ENCODE measurements at regions not wholly inside any gene's neighbourhood (a gene's known extent, or its start where the extent isn't known, plus 50 kb on each side); places are given as distances from the start of the nearest gene placed in this dataset.
A peak's percentile ranks its signal among the peaks of the same experiment; 100 is the strongest.

DNA sequence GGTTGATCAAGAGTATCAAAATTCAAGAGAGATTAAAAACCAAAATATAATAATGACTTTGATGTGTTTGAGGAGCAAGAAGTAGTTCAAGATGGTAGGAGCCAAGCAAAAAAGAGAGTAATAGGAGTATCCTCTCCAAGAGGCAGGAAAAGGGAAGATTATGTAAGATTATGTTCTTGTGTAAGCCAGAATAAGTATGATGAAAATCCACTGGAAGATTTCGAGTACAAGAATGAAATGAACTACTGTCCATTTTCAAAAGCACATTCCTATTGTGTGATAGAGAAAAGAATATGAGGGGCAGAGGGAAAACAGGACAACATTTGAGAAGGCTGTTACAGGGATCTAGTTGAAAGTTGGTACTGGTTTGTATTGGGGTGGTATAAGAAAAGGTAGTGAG is 659.6 kb upstream of the INTU start:
- no peak for DNase-seq (ENCODE audit: low spot score in 2 of 2)
- no peaks in the 10 kb centered on the region for H3K9me3 ChIP-seq
- H3K4me1 ChIP-seq: no peaks in the 10 kb centered on the region; the same call in 1 of the 2 replicates
- H3K36me3 ChIP-seq (replicated peaks): no peaks in the 10 kb centered on the region
- no peak overlapping the region for H3K4me3 ChIP-seq
- in situ Hi-C loops (cut with MboI; ENCODE audit: low sequenced_read_pairs): no loop called here
- no peaks in the 10 kb centered on the region for H3K27me3 ChIP-seq (ENCODE audit: low read depth)

GRCh38 chr4:126976850-126977632 is 655.7 kb upstream of the INTU start:
- Histone ChIP-seq H3K9me3 (no peaks in the 10 kb centered on the region), H3K27me3 (ENCODE audit: low read depth) (no peaks in the 10 kb centered on the region), H3K36me3 (replicated peaks) (no peaks in the 10 kb centered on the region), H3K4me3 (no peak overlapping the region), H3K4me1 (no peaks in the 10 kb centered on the region; the same call in 1 of the 2 replicates)
- in situ Hi-C loops (cut with MboI; ENCODE audit: low sequenced_read_pairs): no loop called here
- peak in 1 of 2 experiments; percentile 8 for DNase-seq (ENCODE audit: low spot score in 2 of 2)

DNA sequence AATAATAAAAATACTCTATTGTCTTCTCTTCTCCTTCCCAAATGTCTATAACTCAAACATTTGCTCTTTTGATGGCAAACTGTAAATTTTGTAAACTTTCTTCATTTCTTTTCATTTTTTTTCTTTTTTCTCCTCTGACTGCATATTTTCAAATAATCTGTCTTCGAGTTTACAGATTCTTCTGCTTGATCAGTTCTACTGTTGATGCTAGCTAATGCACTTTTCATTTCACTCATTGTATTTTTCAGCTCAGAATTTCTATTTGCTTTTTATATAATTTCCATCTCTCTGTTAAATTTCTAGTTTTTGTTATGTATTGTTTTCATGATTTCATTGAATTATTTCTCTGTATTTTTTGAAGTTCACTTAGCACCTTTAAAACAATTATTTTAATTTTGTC is 646.8 kb upstream of the INTU start:
- H3K27me3 ChIP-seq (ENCODE audit: low read depth): no peaks in the 10 kb centered on the region
- H3K9me3 ChIP-seq: no peaks in the 10 kb centered on the region
- H3K4me3 ChIP-seq: no peak overlapping the region
- H3K36me3 ChIP-seq (replicated peaks): no peaks in the 10 kb centered on the region
- no peaks in the 10 kb centered on the region for H3K4me1 ChIP-seq
- in situ Hi-C loops (cut with MboI; ENCODE audit: low sequenced_read_pairs): no loop called here
- no peak for DNase-seq (ENCODE audit: low spot score in 2 of 2)

DNA sequence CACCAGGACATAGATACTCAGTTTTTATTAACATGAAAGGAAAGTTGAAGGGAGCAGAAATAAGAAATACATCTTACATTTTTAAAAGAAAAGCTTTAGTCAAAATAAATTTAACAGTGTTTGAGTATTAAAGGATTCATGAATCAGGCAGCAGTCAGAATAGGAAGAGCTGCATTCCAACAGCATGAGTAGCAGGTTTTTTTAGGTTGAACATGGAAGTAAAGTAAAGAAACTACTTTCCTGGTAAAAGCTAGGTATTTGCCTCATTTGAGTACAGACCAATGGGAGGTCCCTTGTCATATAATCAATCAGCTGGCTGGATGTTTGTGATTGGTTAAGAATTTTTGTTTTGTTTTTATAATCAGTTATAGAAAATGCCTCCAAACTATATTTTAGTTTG is 645.9 kb upstream of the INTU start:
- in situ Hi-C loops (cut with MboI; ENCODE audit: low sequenced_read_pairs): no loop called here
- no peaks in the 10 kb centered on the region for H3K36me3 ChIP-seq (replicated peaks)
- H3K4me3 ChIP-seq: no peak overlapping the region
- DNase-seq (ENCODE audit: low spot score in 2 of 2): no peak
- H3K9me3 ChIP-seq: no peaks in the 10 kb centered on the region
- no peaks in the 10 kb centered on the region for H3K4me1 ChIP-seq
- no peaks in the 10 kb centered on the region for H3K27me3 ChIP-seq (ENCODE audit: low read depth)

- H3K9me3 ChIP-seq: no peaks in the 10 kb centered on the region
- in situ Hi-C loops (cut with MboI; ENCODE audit: low sequenced_read_pairs): no loop called here
- H3K4me3 ChIP-seq: no peak overlapping the region
- no peaks in the 10 kb centered on the region for H3K4me1 ChIP-seq
- H3K36me3 ChIP-seq (replicated peaks): no peaks in the 10 kb centered on the region
- DNase-seq (ENCODE audit: low spot score in 2 of 2): no peak
- H3K27me3 ChIP-seq (ENCODE audit: low read depth): no peaks in the 10 kb centered on the region
These were observed 640.8 kb upstream of the INTU start for GRCh38 chr4:126991965-126992364.

GRCh38 chr4:126992910-126993309 is 639.8 kb upstream of the INTU start:
- Histone ChIP-seq H3K36me3 (replicated peaks) (no peaks in the 10 kb centered on the region), H3K4me3 (no peak overlapping the region), H3K4me1 (peaks cover 1% of the 10 kb centered on the region), H3K9me3 (no peaks in the 10 kb centered on the region), H3K27me3 (ENCODE audit: low read depth) (no peaks in the 10 kb centered on the region)
- no peak for DNase-seq (ENCODE audit: low spot score in 2 of 2)
- in situ Hi-C loops (cut with MboI; ENCODE audit: low sequenced_read_pairs): no loop called here

DNA sequence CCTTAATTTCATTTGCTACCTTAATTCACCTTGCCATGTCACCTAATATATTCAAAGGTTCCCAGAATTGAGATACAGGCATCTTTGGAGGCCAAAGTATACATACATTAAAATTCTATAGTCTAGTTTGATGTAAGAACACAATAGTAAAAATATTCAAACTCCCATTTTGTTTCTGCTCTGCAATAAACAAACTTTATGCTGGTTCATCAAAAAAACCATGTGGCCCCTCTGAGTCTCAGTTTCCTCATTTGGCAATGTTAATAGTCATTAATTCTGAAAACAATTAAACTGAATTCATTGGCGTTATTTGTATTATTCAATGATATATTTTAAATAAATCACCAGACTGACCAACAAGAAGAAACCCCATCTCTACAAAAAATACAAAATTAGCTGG is 639.4 kb upstream of the INTU start:
- in situ Hi-C loops (cut with MboI; ENCODE audit: low sequenced_read_pairs): no loop called here
- Histone ChIP-seq H3K4me1 (peaks cover 5% of the 10 kb centered on the region), H3K4me3 (no peak overlapping the region), H3K36me3 (replicated peaks) (no peaks in the 10 kb centered on the region), H3K27me3 (ENCODE audit: low read depth) (no peaks in the 10 kb centered on the region), H3K9me3 (no peaks in the 10 kb centered on the region)
- no peak for DNase-seq (ENCODE audit: low spot score in 2 of 2)

GRCh38 chr4:126995235-126995634 is 637.5 kb upstream of the INTU start:
- Histone ChIP-seq H3K9me3 (no peaks in the 10 kb centered on the region), H3K4me1 (peaks cover 6% of the 10 kb centered on the region), H3K36me3 (replicated peaks) (no peaks in the 10 kb centered on the region), H3K27me3 (ENCODE audit: low read depth) (no peaks in the 10 kb centered on the region), H3K4me3 (no peak overlapping the region)
- in situ Hi-C loops (cut with MboI; ENCODE audit: low sequenced_read_pairs): no loop called here
- DNase-seq (ENCODE audit: low spot score in 2 of 2): no peak

GRCh38 chr4:127000110-127000509 is 632.6 kb upstream of the INTU start:
- in situ Hi-C loops (cut with MboI; ENCODE audit: low sequenced_read_pairs): no loop called here
- Histone ChIP-seq H3K27me3 (ENCODE audit: low read depth) (no peaks in the 10 kb centered on the region), H3K4me1 (peaks cover 6% of the 10 kb centered on the region), H3K9me3 (no peaks in the 10 kb centered on the region), H3K36me3 (replicated peaks) (no peaks in the 10 kb centered on the region), H3K4me3 (no peak overlapping the region)
- DNase-seq (ENCODE audit: low spot score in 2 of 2): no peak

GRCh38 chr4:127000846-127001245 is 631.9 kb upstream of the INTU start:
- DNase-seq (ENCODE audit: low spot score in 2 of 2): no peak
- in situ Hi-C loops (cut with MboI; ENCODE audit: low sequenced_read_pairs): no loop called here
- no peaks in the 10 kb centered on the region for H3K9me3 ChIP-seq
- H3K4me3 ChIP-seq: no peak overlapping the region
- H3K4me1 ChIP-seq: peaks cover 6% of the 10 kb centered on the region
- no peaks in the 10 kb centered on the region for H3K27me3 ChIP-seq (ENCODE audit: low read depth)
- H3K36me3 ChIP-seq (replicated peaks): no peaks in the 10 kb centered on the region

GRCh38 chr4:127001933-127002332 is 630.8 kb upstream of the INTU start:
- Histone ChIP-seq H3K27me3 (ENCODE audit: low read depth) (no peaks in the 10 kb centered on the region), H3K9me3 (no peaks in the 10 kb centered on the region), H3K4me1 (peaks cover 6% of the 10 kb centered on the region), H3K36me3 (replicated peaks) (no peaks in the 10 kb centered on the region), H3K4me3 (no peak overlapping the region)
- in situ Hi-C loops (cut with MboI; ENCODE audit: low sequenced_read_pairs): no loop called here
- DNase-seq (ENCODE audit: low spot score in 2 of 2): no peak

GRCh38 chr4:127006446-127006877 is 626.3 kb upstream of the INTU start:
- no peak for DNase-seq (ENCODE audit: low spot score in 2 of 2)
- H3K4me3 ChIP-seq: no peak overlapping the region

DNA sequence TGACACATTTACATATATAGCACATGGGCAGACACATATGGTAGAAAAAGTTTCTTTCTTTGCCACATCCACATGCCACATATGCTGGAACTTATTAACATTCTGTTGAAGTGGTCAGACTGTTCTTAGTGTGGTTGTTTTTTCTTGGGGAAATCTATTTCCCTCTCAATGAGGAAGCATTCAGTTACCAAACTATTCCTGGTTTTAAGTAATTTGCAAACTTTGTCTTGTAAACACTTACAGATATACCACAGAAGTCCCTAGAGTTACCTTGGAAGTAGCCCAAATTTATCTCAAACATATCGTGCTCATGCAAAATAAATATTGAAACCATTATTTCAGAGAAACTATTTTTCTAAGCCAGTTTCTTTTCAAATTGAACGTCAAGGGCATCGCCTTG is 625.5 kb upstream of the INTU start:
- Histone ChIP-seq H3K9me3 (no peaks in the 10 kb centered on the region), H3K36me3 (replicated peaks) (no peaks in the 10 kb centered on the region), H3K4me1 (no peaks in the 10 kb centered on the region), H3K4me3 (no peak overlapping the region), H3K27me3 (ENCODE audit: low read depth) (no peaks in the 10 kb centered on the region)
- no peak for DNase-seq (ENCODE audit: low spot score in 2 of 2)
- in situ Hi-C loops (cut with MboI; ENCODE audit: low sequenced_read_pairs): no loop called here

More at GRCh38 chr4:127006446-127006877, 626.3 kb upstream of the INTU start:
- in situ Hi-C loops (cut with MboI; ENCODE audit: low sequenced_read_pairs): no loop called here
- no peaks in the 10 kb centered on the region for H3K9me3 ChIP-seq
- H3K27me3 ChIP-seq (ENCODE audit: low read depth): no peaks in the 10 kb centered on the region
- H3K36me3 ChIP-seq (replicated peaks): no peaks in the 10 kb centered on the region
- no peaks in the 10 kb centered on the region for H3K4me1 ChIP-seq

GRCh38 chr4:127012549-127012948 is 620.2 kb upstream of the INTU start:
- Histone ChIP-seq H3K27me3 (ENCODE audit: low read depth) (no peaks in the 10 kb centered on the region), H3K36me3 (replicated peaks) (no peaks in the 10 kb centered on the region), H3K4me3 (no peak overlapping the region), H3K4me1 (no peaks in the 10 kb centered on the region; the same call in none of the 2 replicates), H3K9me3 (no peaks in the 10 kb centered on the region)
- in situ Hi-C loops (cut with MboI; ENCODE audit: low sequenced_read_pairs): no loop called here
- DNase-seq (ENCODE audit: low spot score in 2 of 2): no peak

GRCh38 chr4:127015667-127016117 is 617.1 kb upstream of the INTU start:
- no peaks in the 10 kb centered on the region for H3K27me3 ChIP-seq (ENCODE audit: low read depth)
- no peak overlapping the region for H3K4me3 ChIP-seq
- H3K9me3 ChIP-seq: no peaks in the 10 kb centered on the region
- DNase-seq (ENCODE audit: low spot score in 2 of 2): no peak
- in situ Hi-C loops (cut with MboI; ENCODE audit: low sequenced_read_pairs): no loop called here
- H3K4me1 ChIP-seq: no peaks in the 10 kb centered on the region; the same call in none of the 2 replicates
- no peaks in the 10 kb centered on the region for H3K36me3 ChIP-seq (replicated peaks)
